Kidney (tissue), 13 donors: ENCODE measurements at regions not wholly inside any gene's neighbourhood (a gene's known extent, or its start where the extent isn't known, plus 50 kb on each side); places are given as distances from the start of the nearest gene placed in this dataset.

Source experiments
- DNase-seq, 5 donors: peaks; one replicate each; pipeline ENCODE4 v3.0.0-alpha.2; 2013 to 2020
- FAIRE-seq: peaks from 2 replicates; lab custom pipeline; 2012; peaks lifted over from hg19 to GRCh38; lab: Jason Lieb, UNC
- H3K27ac ChIP-seq, 2 donors: one replicate each; pipeline ENCODE4 v1.7.0; 2013; ENCODE audit warnings: low read depth in 2 of 2, low read length in 2 of 2, inconsistent platforms in 1 of 2
- H3K27me3 ChIP-seq: one replicate; pipeline ENCODE4 v1.7.1; 2013; ENCODE audit warnings: low read length, inconsistent platforms; ENCODE audit not compliant: control insufficient read depth, insufficient read depth
- H3K36me3 ChIP-seq, 3 donors: one replicate each; pipeline versions ENCODE4 v1.7.0 to v1.7.1; 2013; ENCODE audit warnings: low read length in 3 of 3, control low read depth in 1 of 3, inconsistent platforms in 1 of 3; ENCODE audit not compliant: insufficient read depth in 3 of 3, control insufficient read depth in 2 of 3
- H3K4me1 ChIP-seq, 3 donors: one replicate each; pipeline versions ENCODE4 v1.7.0 to v1.7.1; 2013; ENCODE audit warnings: low read length in 3 of 3, inconsistent platforms in 1 of 3, low read depth in 1 of 3; ENCODE audit not compliant: control insufficient read depth in 2 of 3, insufficient read depth in 2 of 3
- H3K4me3 ChIP-seq, 3 donors: one replicate each; pipeline versions ENCODE4 v1.7.0 to v1.8.1; 2013; ENCODE audit warnings: low read length in 3 of 3, control low read depth in 1 of 3, inconsistent platforms in 1 of 3
- H3K9ac ChIP-seq, 3 donors: one replicate each; pipeline versions ENCODE4 v1.7.0 to v1.7.1; 2013; ENCODE audit warnings: low read length in 3 of 3, control low read depth in 1 of 3, inconsistent platforms in 1 of 3
- H3K9me3 ChIP-seq, 3 donors: one replicate each; pipeline versions ENCODE4 v1.7.0 to v1.7.1; 2013; ENCODE audit warnings: low read length in 3 of 3, control low read depth in 1 of 3, inconsistent platforms in 1 of 3; ENCODE audit not compliant: control insufficient read depth in 2 of 3, insufficient read depth in 1 of 3
- intact Hi-C: fragments of 100-400 bp; cut with DNase I; formaldehyde crosslinking; loops from one replicate; pipeline ENCODE4 v1.11.1; 2022
- TF ChIP-seq, protein P1 (sequence below): IDR thresholded peaks from 3 replicates; pipeline ENCODE4 v1.5.1; 2012; ENCODE audit warnings: mild to moderate bottlenecking, moderate library complexity, borderline replicate concordance; ENCODE audit not compliant: insufficient read depth; ENCODE audit errors: extremely low read depth
- donor health status: control.
- donor health status: control.
- donor health status: control.
- donor health status: control.
- donor health status: control.
- donor health status: DM: yes; HTN: yes; CAD: no.
- donor health status: Normal renal cell carcinoma (clear cell type).

DNA sequence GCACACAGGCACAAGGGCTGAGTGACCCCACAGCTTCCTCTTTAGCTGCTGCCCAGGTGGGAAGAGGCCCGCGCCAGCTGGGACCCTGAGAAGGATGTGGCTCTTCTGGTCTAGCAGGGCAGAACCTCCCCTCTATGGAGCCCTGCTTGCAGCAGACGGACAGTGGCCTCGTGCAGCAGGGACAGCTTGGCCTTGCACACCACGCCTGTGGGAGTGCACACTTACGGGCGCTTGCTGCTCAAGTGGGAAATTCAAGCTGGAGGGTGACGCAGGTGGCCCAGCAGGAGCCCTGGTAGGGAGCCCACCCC, 971.4 kb downstream of the BRD1 start:
- FAIRE-seq (no peak), DNase-seq (no peak)
- H3K9ac ChIP-seq, result no peak overlapping the region
- H3K4me1 ChIP-seq, result no peaks in the 10 kb centered on the region
- TF ChIP-seq, protein P1, sequence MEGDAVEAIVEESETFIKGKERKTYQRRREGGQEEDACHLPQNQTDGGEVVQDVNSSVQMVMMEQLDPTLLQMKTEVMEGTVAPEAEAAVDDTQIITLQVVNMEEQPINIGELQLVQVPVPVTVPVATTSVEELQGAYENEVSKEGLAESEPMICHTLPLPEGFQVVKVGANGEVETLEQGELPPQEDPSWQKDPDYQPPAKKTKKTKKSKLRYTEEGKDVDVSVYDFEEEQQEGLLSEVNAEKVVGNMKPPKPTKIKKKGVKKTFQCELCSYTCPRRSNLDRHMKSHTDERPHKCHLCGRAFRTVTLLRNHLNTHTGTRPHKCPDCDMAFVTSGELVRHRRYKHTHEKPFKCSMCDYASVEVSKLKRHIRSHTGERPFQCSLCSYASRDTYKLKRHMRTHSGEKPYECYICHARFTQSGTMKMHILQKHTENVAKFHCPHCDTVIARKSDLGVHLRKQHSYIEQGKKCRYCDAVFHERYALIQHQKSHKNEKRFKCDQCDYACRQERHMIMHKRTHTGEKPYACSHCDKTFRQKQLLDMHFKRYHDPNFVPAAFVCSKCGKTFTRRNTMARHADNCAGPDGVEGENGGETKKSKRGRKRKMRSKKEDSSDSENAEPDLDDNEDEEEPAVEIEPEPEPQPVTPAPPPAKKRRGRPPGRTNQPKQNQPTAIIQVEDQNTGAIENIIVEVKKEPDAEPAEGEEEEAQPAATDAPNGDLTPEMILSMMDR, result no peak
- H3K36me3 ChIP-seq, result no peaks in the 10 kb centered on the region
- no peaks in the 10 kb centered on the region for H3K27me3 ChIP-seq
- H3K4me3 ChIP-seq, result no peak overlapping the region
- no peak overlapping the region for H3K27ac ChIP-seq
- H3K9me3 ChIP-seq, result no peaks in the 10 kb centered on the region
- intact Hi-C loops, result no loop called here

DNA sequence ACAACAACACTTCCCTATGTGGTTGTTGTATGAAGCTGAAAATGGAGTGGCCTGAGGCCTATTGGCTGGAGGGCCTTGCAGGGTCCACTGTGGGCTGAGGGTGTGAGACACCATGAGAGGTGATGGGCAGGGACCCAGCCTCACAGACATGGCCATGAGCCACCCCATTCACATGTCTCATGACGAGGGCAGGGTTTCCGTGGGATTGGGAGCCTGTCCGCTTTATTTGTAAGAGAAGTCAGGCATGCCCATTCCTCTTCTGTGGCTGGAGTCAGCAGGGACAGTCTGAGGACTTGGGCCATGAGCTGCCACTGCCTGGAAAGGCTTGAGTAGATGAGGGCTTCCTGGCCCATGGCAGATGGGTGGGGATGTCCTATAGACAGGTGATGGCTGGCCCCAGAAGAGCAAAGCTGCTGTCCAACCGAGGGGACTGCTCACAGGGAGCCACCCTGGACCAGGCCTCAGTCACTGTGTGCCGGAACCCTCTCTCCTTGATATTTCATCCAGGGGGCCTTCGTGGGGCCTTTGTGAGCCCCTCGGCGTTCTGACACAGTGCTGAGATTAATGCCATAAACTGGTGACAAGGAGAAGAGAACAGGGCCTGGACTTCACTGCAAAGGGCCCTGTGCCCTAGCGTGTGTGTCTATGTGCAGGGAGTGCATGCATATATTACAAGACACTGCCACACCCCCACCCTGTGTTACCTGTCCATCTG, 971.9 kb downstream of the BRD1 start:
- FAIRE-seq, result no peak
- Histone ChIP-seq H3K4me1 (no peaks in the 10 kb centered on the region), H3K36me3 (no peaks in the 10 kb centered on the region), H3K27ac (no peak overlapping the region), H3K9ac (no peak overlapping the region), H3K27me3 (no peaks in the 10 kb centered on the region), H3K4me3 (no peak overlapping the region), H3K9me3 (no peaks in the 10 kb centered on the region)
- intact Hi-C loops, result no loop called here
- no peak for DNase-seq
- TF ChIP-seq, protein P1, result no peak

DNA sequence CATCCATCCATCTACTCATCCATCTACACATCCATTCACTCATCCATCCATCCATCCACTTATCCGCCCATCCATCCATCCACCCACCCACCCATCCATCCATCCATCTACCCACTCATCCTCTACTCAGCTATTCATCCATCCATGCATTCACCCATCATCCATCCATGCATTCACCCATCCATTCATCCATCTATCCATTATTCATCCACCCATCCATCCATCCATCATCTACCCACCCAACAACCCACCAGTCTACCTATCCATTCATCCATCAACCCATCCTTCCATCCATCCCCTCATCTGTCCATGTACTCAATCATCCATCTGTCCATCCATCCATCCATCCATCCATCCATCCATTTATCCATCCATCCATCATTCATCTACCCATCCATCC, 972.7 kb downstream of the BRD1 start:
- Histone ChIP-seq H3K27ac (no peak overlapping the region), H3K27me3 (no peaks in the 10 kb centered on the region), H3K4me3 (no peak overlapping the region), H3K36me3 (no peaks in the 10 kb centered on the region), H3K4me1 (no peaks in the 10 kb centered on the region), H3K9ac (no peak overlapping the region), H3K9me3 (no peaks in the 10 kb centered on the region)
- TF ChIP-seq, protein P1, result no peak
- intact Hi-C loops, result no loop called here
- DNase-seq (no peak), FAIRE-seq (no peak)

DNA sequence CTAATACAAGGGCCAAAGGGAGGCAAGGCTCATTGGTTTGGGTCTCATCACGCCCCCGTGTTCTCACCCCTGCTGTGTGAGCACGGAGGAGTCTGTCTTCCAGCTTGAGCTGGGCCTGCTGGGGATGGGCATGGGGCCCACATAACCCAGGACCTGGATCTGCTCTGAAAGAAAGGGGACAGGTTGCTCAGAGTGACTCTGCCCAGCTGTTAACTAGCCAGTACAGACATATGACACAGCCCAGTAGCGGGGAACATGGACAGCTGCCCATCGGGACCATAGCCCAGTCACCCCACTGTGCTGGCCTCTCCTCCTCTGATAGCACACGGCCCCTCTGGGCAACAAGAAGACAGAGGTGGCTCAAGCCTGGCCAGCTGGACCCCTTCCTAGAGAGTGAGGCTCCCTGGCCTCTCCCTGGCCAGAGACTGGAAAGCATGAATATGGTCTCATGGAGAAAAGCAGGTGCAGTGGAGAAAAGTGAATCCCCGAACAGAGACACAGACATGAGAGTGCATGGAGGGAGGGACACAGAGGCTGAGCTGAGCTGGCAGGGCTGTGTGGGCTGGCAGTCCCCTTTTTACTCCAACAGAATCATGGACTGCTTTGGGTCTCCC, 973.9 kb downstream of the BRD1 start:
- DNase-seq (no peak), FAIRE-seq (no peak)
- H3K9me3 ChIP-seq, result no peaks in the 10 kb centered on the region
- TF ChIP-seq, protein P1, result no peak
- no peaks in the 10 kb centered on the region for H3K4me1 ChIP-seq
- H3K9ac ChIP-seq, result no peak overlapping the region
- H3K27ac ChIP-seq, result no peak overlapping the region
- H3K4me3 ChIP-seq, result no peak overlapping the region
- intact Hi-C loops, result no loop called here
- no peaks in the 10 kb centered on the region for H3K27me3 ChIP-seq
- H3K36me3 ChIP-seq, result no peaks in the 10 kb centered on the region
